K562 (cell line): ENCODE measurements at regions not wholly inside any gene's neighbourhood (a gene's known extent, or its start where the extent isn't known, plus 50 kb on each side); places are given as distances from the start of the nearest gene placed in this dataset.

Experiments
- ARID1B ChIP-seq: fragments of 450-650 bp; IDR thresholded peaks from 2 replicates; pipeline ENCODE4 v1.6.1; 2016; ENCODE audit warnings: antibody characterized with exemption, mild to moderate bottlenecking, inconsistent platforms
- CCNT2 ChIP-seq: IDR thresholded peaks from 2 replicates; pipeline ENCODE4 v1.6.1; 2011; ENCODE audit warnings: borderline replicate concordance, low read depth, mild to moderate bottlenecking, moderate library complexity, mixed read lengths, low read length; ENCODE audit not compliant: insufficient read length; ENCODE audit errors: extremely low read depth
- CEBPG ChIP-seq, 3 experiments: fragments of 200-800 bp in 1 of 3; sonication (Bioruptor generic) in 1 of 3; sonication (generic) in 1 of 3; formaldehyde crosslinking in 1 of 3; IDR thresholded peaks in 2 of 3; conservative IDR thresholded peaks in 1 of 3; 2 replicates each; pipeline versions ENCODE4 v1.6.1 to v1.8.0; 2016 to 2022; ENCODE audit warnings: missing compliant biosample characterization in 2 of 3, missing genetic modification characterization in 2 of 3, mild to moderate bottlenecking in 1 of 3, missing genetic modification reagents in 1 of 3
- CTBP1 ChIP-seq: fragments of 450-650 bp; IDR thresholded peaks from 2 replicates; pipeline ENCODE4 v1.6.1; 2016; ENCODE audit warnings: borderline replicate concordance
- EHMT2 ChIP-seq: fragments of 450-650 bp; IDR thresholded peaks from 2 replicates; pipeline ENCODE4 v1.6.1; 2018; ENCODE audit warnings: antibody characterized with exemption
- JUNB ChIP-seq: fragments of 450-650 bp; formaldehyde crosslinking; conservative IDR thresholded peaks from 2 replicates; pipeline ENCODE4 v1.4.0; 2020; ENCODE audit warnings: mild to moderate bottlenecking
- L3MBTL2 ChIP-seq: fragments of 450-650 bp; IDR thresholded peaks from 2 replicates; pipeline ENCODE4 v1.6.1; 2016; ENCODE audit warnings: mild to moderate bottlenecking, moderate library complexity
- MAFF ChIP-seq: IDR thresholded peaks from 2 replicates; pipeline ENCODE4 v1.6.1; 2012; ENCODE audit warnings: low read length, improper control_type of control experiment
- NCOA2 ChIP-seq, 2 experiments: fragments of 450-650 bp; IDR thresholded peaks; 2 replicates each; pipeline ENCODE4 v1.6.1; 2018; ENCODE audit warnings: mild to moderate bottlenecking in 2 of 2, moderate library complexity in 1 of 2; ENCODE audit not compliant: partially characterized antibody in 2 of 2
- POLR2AphosphoS5 ChIP-seq: IDR thresholded peaks from 2 replicates; pipeline ENCODE4 v1.6.1; 2011; ENCODE audit warnings: mild to moderate bottlenecking, low read depth, low read length, moderate library complexity; ENCODE audit not compliant: control insufficient read depth, insufficient read depth
- RAD21 ChIP-seq, 2 experiments: fragments of 250-450 bp in 1 of 2; fragments of 450-650 bp in 1 of 2; sonication (Bioruptor Pico) in 1 of 2; formaldehyde crosslinking in 1 of 2; IDR thresholded peaks in 1 of 2; conservative IDR thresholded peaks in 1 of 2; 2 replicates each; pipeline versions ENCODE4 v1.4.0 to v1.8.0; 2020 to 2022; ENCODE audit warnings: mild to moderate bottlenecking in 2 of 2, moderate library complexity in 1 of 2
- RHOXF2B ChIP-seq: fragments of 250-450 bp; sonication (Bioruptor Pico); conservative IDR thresholded peaks from 2 replicates; pipeline ENCODE4 v1.5.1; 2021
- SP1 ChIP-seq: sonication (generic); formaldehyde crosslinking; IDR thresholded peaks from 2 replicates; pipeline ENCODE4 v1.8.1; 2022; ENCODE audit warnings: mild to moderate bottlenecking, missing genetic modification reagents
- STAG1 ChIP-seq: sonication (generic); formaldehyde crosslinking; IDR thresholded peaks from 2 replicates; pipeline ENCODE4 v1.5.0; 2020; ENCODE audit warnings: missing genetic modification reagents, borderline replicate concordance
- TAF7 ChIP-seq: fragments of 450-650 bp; IDR thresholded peaks from 2 replicates; pipeline ENCODE4 v1.6.1; 2016; ENCODE audit warnings: missing genetic modification characterization, missing compliant biosample characterization
- TRIM28 ChIP-seq: fragments of 450-650 bp; IDR thresholded peaks from 2 replicates; pipeline ENCODE4 v1.6.1; 2017
- ZBTB1 ChIP-seq: sonication (generic); formaldehyde crosslinking; IDR thresholded peaks from 2 replicates; pipeline ENCODE4 v1.8.1; 2023; ENCODE audit warnings: missing genetic modification reagents, low read depth, mild to moderate bottlenecking, borderline replicate concordance
- ZFX ChIP-seq: sonication (generic); formaldehyde crosslinking; IDR thresholded peaks from 2 replicates; pipeline ENCODE4 v1.8.0; 2022; ENCODE audit warnings: mild to moderate bottlenecking, missing genetic modification reagents, moderate library complexity
- ZNF384 ChIP-seq: IDR thresholded peaks from 2 replicates; pipeline ENCODE4 v1.6.1; 2012; ENCODE audit warnings: low read depth, low read length, improper control_type of control experiment
- ZNF589 ChIP-seq: fragments of 200-800 bp; sonication (Bioruptor generic); IDR thresholded peaks from 2 replicates; pipeline ENCODE4 v1.6.1; 2016; ENCODE audit warnings: low read depth, missing genetic modification characterization, missing compliant biosample characterization
- TF ChIP-seq, protein P1 (sequence below): fragments of 250-450 bp; sonication (Bioruptor Pico); IDR thresholded peaks from 2 replicates; pipeline ENCODE4 v1.4.0; 2020
- TF ChIP-seq, protein P2 (sequence below): fragments of 250-450 bp; sonication (Bioruptor Pico); IDR thresholded peaks from 2 replicates; pipeline ENCODE4 v1.8.0; 2022; ENCODE audit warnings: inconsistent platforms, mild to moderate bottlenecking, moderate library complexity, borderline replicate concordance
- TF ChIP-seq, protein P3 (sequence below): fragments of 450-650 bp; IDR thresholded peaks from 2 replicates; pipeline ENCODE4 v1.6.1; 2016; ENCODE audit warnings: mild to moderate bottlenecking

DNA sequence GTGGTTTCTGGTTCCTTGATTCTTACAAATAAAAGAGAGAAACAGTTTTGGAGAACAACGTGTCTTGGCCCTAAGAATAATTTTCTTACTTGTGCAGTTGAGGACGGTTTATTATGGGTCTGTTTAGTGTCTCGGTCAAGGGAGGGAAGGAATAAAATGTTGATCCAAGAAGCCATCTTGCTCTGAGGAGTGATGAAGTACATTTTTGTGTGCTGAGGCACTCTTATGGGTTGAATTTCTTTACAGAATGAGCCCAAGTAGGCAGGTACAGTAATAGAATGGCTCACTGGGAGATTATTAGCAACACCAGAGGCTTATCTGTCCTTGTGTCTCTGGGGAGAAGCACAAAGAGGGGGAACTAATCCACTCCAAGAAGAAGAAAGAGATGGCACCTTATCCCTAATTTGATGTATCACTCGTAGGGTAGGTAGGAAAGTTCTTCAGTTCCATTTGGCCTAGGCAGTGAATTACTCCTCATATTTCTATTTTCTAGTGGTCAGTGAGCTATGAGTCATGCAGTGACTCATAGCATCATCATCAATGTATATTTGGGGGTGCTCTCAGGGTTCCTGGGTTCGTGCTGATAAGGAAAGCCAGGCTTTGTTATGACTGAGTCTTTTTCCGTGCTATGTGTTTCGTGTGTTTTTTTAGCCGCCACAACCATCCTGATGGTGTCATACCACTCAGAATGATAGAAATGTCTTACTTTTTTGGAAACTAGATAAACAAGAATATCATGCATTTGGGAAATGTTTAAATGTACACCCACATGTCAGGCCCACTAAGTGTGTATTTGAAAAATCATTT, 250.1 kb upstream of the CTAGE1 start (continued):
- TF ChIP-seq RHOXF2B (CRISPR knock-in tag) (no peak), NCOA2 (IDR thresholded peaks at IDR 0.05; ENCODE audit: partially characterized antibody in 2 of 2) (peak in 1 of 2 experiments; percentile 63), L3MBTL2 (no peak), ZFX (CRISPR knock-in tag) (peak; percentile 36), CEBPG (CRISPR knock-in tag; IDR thresholded peaks at IDR 0.05) (no peak), CEBPG (tag; conservative IDR thresholded peaks at IDR 0.05 in 1 of 2, IDR thresholded peaks at IDR 0.05 in 1 of 2) (0 out of 4 replicates have a peak, but pooled peaks of 1 of the 2 experiments have one; percentile 20), CCNT2 (peak; percentile 47), POLR2AphosphoS5 (peak; percentile 49; the same call in 1 of the 2 replicates), STAG1 (CRISPR knock-in tag) (no peak), JUNB (CRISPR knock-in tag) (peak; percentile 99), RAD21 (CRISPR knock-in tag; conservative IDR thresholded peaks at IDR 0.05 in 1 of 2, IDR thresholded peaks at IDR 0.05 in 1 of 2) (no peak), CTBP1 (peak; percentile 58; the same call in 1 of the 2 replicates), EHMT2 (peak; percentile 81), ZNF384 (peak; percentile 72; the same call in 1 of the 2 replicates), SP1 (CRISPR knock-in tag) (0 out of 2 replicates have a peak, but pooled peaks have one; percentile 39), TRIM28 (peak; percentile 28; the same call in 1 of the 2 replicates), ARID1B (peak; percentile 98), MAFF (peak; percentile 46; the same call in 1 of the 2 replicates), ZNF589 (CRISPR knock-in tag) (0 out of 2 replicates have a peak, but pooled peaks have one; percentile 37), TAF7 (tag) (no peak), ZBTB1 (CRISPR knock-in tag) (no peak)
- TF ChIP-seq, protein P1, sequence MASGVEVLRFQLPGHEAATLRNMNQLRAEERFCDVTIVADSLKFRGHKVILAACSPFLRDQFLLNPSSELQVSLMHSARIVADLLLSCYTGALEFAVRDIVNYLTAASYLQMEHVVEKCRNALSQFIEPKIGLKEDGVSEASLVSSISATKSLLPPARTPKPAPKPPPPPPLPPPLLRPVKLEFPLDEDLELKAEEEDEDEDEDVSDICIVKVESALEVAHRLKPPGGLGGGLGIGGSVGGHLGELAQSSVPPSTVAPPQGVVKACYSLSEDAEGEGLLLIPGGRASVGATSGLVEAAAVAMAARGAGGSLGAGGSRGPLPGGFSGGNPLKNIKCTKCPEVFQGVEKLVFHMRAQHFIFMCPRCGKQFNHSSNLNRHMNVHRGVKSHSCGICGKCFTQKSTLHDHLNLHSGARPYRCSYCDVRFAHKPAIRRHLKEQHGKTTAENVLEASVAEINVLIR: peak; percentile 68
- TF ChIP-seq, protein P2, sequence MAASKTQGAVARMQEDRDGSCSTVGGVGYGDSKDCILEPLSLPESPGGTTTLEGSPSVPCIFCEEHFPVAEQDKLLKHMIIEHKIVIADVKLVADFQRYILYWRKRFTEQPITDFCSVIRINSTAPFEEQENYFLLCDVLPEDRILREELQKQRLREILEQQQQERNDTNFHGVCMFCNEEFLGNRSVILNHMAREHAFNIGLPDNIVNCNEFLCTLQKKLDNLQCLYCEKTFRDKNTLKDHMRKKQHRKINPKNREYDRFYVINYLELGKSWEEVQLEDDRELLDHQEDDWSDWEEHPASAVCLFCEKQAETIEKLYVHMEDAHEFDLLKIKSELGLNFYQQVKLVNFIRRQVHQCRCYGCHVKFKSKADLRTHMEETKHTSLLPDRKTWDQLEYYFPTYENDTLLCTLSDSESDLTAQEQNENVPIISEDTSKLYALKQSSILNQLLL: no peak
- TF ChIP-seq, protein P3, sequence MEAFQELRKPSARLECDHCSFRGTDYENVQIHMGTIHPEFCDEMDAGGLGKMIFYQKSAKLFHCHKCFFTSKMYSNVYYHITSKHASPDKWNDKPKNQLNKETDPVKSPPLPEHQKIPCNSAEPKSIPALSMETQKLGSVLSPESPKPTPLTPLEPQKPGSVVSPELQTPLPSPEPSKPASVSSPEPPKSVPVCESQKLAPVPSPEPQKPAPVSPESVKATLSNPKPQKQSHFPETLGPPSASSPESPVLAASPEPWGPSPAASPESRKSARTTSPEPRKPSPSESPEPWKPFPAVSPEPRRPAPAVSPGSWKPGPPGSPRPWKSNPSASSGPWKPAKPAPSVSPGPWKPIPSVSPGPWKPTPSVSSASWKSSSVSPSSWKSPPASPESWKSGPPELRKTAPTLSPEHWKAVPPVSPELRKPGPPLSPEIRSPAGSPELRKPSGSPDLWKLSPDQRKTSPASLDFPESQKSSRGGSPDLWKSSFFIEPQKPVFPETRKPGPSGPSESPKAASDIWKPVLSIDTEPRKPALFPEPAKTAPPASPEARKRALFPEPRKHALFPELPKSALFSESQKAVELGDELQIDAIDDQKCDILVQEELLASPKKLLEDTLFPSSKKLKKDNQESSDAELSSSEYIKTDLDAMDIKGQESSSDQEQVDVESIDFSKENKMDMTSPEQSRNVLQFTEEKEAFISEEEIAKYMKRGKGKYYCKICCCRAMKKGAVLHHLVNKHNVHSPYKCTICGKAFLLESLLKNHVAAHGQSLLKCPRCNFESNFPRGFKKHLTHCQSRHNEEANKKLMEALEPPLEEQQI: peak; percentile 56; the same call in 1 of the 2 replicates
